CD8-positive, alpha-beta memory T cell (primary cell): ENCODE measurements at regions not wholly inside any gene's neighbourhood (a gene's known extent, or its start where the extent isn't known, plus 50 kb on each side); places are given as distances from the start of the nearest gene placed in this dataset.

Source experiments
- CTCF ChIA-PET: fragments of 350-600 bp; sonication (Branson Sonifier 250); formaldehyde crosslinking; loops from one replicate; lab custom pipeline; 2021; ENCODE audit warnings: antibody characterized with exemption; lab: Charles Lee
- POLR2A ChIA-PET: fragments of 350-600 bp; sonication (Branson Sonifier 250); formaldehyde crosslinking; loops from one replicate; lab custom pipeline; 2021; ENCODE audit warnings: antibody characterized with exemption; lab: Charles Lee
- DNase-seq, 5 donors: peaks; one replicate each; pipeline versions ENCODE4 v3.0.0 to v3.0.0-alpha.2; 2020 to 2022; ENCODE audit warnings: mixed read lengths in 1 of 5
- H3K27ac ChIP-seq: one replicate; pipeline ENCODE4 v1.7.0; 2013; ENCODE audit warnings: low read depth, mild to moderate bottlenecking, low read length, moderate library complexity
- H3K27me3 ChIP-seq: 2 replicates; pipeline ENCODE4 v1.7.0; 2013; ENCODE audit warnings: low read length, mild to moderate bottlenecking; ENCODE audit not compliant: insufficient read depth, poor library complexity, severe bottlenecking
- H3K36me3 ChIP-seq: 2 replicates; pipeline ENCODE4 v1.7.0; 2013; ENCODE audit warnings: mild to moderate bottlenecking, low read length, moderate library complexity; ENCODE audit not compliant: insufficient read depth
- H3K4me1 ChIP-seq: 2 replicates; pipeline ENCODE4 v1.7.0; 2013; ENCODE audit warnings: mild to moderate bottlenecking, low read length, moderate library complexity; ENCODE audit not compliant: insufficient read depth
- H3K4me3 ChIP-seq: 2 replicates; pipeline ENCODE4 v1.7.0; 2013; ENCODE audit warnings: mild to moderate bottlenecking, low read length
- H3K9me3 ChIP-seq: 2 replicates; pipeline ENCODE4 v1.7.0; 2013; ENCODE audit warnings: mild to moderate bottlenecking, low read length
- H3K27ac Mint-ChIP-seq, 8 donors: one replicate each; pipeline ENCODE4 v1.8.0; 2020 to 2021; ENCODE audit warnings: mixed read lengths in 8 of 8, mild to moderate bottlenecking in 6 of 8, inconsistent platforms in 3 of 8, moderate library complexity in 3 of 8
- H3K27me3 Mint-ChIP-seq, 2 donors: one replicate each; pipeline ENCODE4 v1.8.0; 2020 to 2021; ENCODE audit warnings: mixed read lengths in 2 of 2, mild to moderate bottlenecking in 1 of 2, moderate library complexity in 1 of 2
- H3K36me3 Mint-ChIP-seq, 3 donors: one replicate each; pipeline ENCODE4 v1.8.0; 2020 to 2021; ENCODE audit warnings: mixed read lengths in 3 of 3, inconsistent platforms in 1 of 3, mild to moderate bottlenecking in 1 of 3
- H3K4me1 Mint-ChIP-seq, 3 donors: one replicate each; pipeline ENCODE4 v1.8.0; 2020 to 2021; ENCODE audit warnings: mixed read lengths in 3 of 3, inconsistent platforms in 1 of 3, mild to moderate bottlenecking in 1 of 3
- H3K4me3 Mint-ChIP-seq, 7 donors: one replicate each; pipeline ENCODE4 v1.8.0; 2020 to 2021; ENCODE audit warnings: mixed read lengths in 7 of 7, mild to moderate bottlenecking in 6 of 7, moderate library complexity in 4 of 7, inconsistent platforms in 2 of 7
- H3K9me3 Mint-ChIP-seq, 5 donors: one replicate each; pipeline ENCODE4 v1.8.0; 2020 to 2022; ENCODE audit warnings: mixed read lengths in 5 of 5, mild to moderate bottlenecking in 3 of 5, moderate library complexity in 2 of 5, inconsistent platforms in 1 of 5

DNA sequence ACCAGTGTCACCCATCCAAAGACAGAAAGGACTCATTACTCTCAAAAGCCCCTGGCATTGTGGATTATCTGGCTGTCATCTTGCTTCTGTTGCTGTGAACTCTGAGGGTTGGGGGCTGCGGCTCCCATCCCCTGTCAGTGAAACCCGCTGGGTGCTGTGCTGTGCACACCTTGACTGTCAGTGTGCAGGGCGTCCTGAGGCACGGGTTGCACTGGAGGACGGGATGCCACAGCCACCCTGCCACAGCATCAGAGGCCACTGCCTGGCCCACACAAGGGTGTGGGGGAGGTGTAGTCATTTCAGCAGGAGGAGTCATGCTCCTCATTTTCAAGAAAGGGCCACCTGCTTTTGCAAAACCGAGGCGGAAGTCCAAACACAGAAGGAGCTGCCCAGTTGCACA lies 245.8 kb downstream of the GLRX3 start:
- H3K4me1 ChIP-seq, result no peaks in the 10 kb centered on the region
- Mint-ChIP-seq H3K9me3 (peaks cover 5 to 26% (median 10%) of the 10 kb centered on the region in 5 donors), H3K4me1 (no peaks in the 10 kb centered on the region), H3K4me3 (no peak overlapping the region), H3K27me3 (peaks cover 2 to 3% of the 10 kb centered on the region in 2 donors), H3K36me3 (no peaks in the 10 kb centered on the region), H3K27ac (no peak overlapping the region)
- no peaks in the 10 kb centered on the region for H3K36me3 ChIP-seq
- ChIA-PET CTCF (no interaction called here), POLR2A (no interaction called here)
- H3K27ac ChIP-seq, result no peak overlapping the region
- no peak overlapping the region for H3K4me3 ChIP-seq
- no peaks in the 10 kb centered on the region for H3K9me3 ChIP-seq
- no peak for DNase-seq
- no peaks in the 10 kb centered on the region for H3K27me3 ChIP-seq

DNA sequence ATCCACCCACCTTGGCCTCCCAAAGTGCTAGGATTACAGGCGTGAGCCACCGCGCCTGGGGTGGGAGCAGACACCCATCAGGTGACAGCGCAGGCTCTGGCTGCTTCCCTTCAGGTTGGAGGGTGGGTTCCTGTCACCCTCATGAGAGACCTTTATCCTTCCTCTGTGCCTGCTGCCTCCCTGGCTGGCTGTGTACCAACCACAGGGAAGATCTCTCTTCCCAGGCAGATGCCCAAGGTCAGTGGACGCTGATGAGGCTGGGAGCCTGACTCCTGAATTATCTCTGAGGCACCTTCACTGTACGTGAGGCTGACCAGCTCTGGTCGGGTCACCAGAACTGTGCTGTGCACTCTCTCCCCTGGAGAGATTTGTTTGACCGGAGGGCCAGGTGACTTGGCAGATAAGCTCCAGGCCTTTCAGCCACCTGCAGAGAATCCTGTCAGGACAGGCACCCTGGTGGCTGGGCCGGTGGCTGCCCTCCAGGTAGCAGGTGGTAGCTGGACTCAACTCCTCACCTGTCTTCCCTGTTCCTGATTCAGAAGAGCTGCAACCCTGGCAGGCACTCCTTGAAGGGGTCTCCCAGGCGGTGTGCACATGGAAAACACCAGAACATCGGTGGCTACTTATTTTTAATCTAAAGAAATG lies 251.9 kb downstream of the GLRX3 start:
- H3K27ac Mint-ChIP-seq, result no peak overlapping the region
- CTCF ChIA-PET, result no interaction called here
- H3K4me3 Mint-ChIP-seq, result no peak overlapping the region
- Histone ChIP-seq H3K4me3 (no peak overlapping the region), H3K9me3 (no peaks in the 10 kb centered on the region), H3K36me3 (no peaks in the 10 kb centered on the region), H3K27ac (no peak overlapping the region), H3K27me3 (no peaks in the 10 kb centered on the region), H3K4me1 (no peaks in the 10 kb centered on the region)
- POLR2A ChIA-PET, result no interaction called here
- no peak for DNase-seq
- peaks cover 15 to 29% (median 16%) of the 10 kb centered on the region in 5 donors for H3K9me3 Mint-ChIP-seq
- H3K4me1 Mint-ChIP-seq, result no peaks in the 10 kb centered on the region
- peaks cover 0 to 3% (median 0%) of the 10 kb centered on the region in 3 donors for H3K36me3 Mint-ChIP-seq
- H3K27me3 Mint-ChIP-seq, result peaks cover 0 to 14% of the 10 kb centered on the region in 2 donors

DNA sequence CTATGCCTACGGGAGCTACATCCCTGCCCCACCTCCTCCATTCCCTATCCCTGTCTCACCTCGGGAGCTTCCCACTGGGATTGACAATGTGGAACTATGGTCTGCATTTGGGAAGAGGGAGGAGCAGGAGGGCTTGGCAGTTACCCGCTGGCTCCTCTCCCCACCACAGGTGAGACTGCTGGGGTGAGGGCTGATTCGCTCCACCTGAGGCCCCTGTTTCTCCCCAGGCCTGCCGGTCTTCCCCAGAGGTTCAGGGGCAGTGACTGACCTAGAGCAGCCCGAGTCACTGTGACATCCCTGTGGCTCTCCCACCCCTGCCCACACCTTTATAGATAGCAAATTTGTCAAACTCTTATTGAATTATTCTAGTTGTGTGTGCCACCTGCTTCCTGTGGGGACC lies 252.6 kb downstream of the GLRX3 start:
- CTCF ChIA-PET, result no interaction called here
- no peaks in the 10 kb centered on the region for H3K4me1 ChIP-seq
- no peaks in the 10 kb centered on the region for H3K9me3 ChIP-seq
- peaks cover 0 to 3% (median 0%) of the 10 kb centered on the region in 3 donors for H3K36me3 Mint-ChIP-seq
- H3K27me3 ChIP-seq, result no peaks in the 10 kb centered on the region
- peaks cover 16 to 24% (median 18%) of the 10 kb centered on the region in 5 donors for H3K9me3 Mint-ChIP-seq
- H3K4me3 Mint-ChIP-seq, result no peak overlapping the region
- H3K27ac ChIP-seq, result no peak overlapping the region
- no peaks in the 10 kb centered on the region for H3K36me3 ChIP-seq
- H3K4me3 ChIP-seq, result no peak overlapping the region
- DNase-seq, result no peak
- H3K4me1 Mint-ChIP-seq, result no peaks in the 10 kb centered on the region
- no peak overlapping the region for H3K27ac Mint-ChIP-seq
- peaks cover 0 to 14% of the 10 kb centered on the region in 2 donors for H3K27me3 Mint-ChIP-seq
- POLR2A ChIA-PET, result no interaction called here

DNA sequence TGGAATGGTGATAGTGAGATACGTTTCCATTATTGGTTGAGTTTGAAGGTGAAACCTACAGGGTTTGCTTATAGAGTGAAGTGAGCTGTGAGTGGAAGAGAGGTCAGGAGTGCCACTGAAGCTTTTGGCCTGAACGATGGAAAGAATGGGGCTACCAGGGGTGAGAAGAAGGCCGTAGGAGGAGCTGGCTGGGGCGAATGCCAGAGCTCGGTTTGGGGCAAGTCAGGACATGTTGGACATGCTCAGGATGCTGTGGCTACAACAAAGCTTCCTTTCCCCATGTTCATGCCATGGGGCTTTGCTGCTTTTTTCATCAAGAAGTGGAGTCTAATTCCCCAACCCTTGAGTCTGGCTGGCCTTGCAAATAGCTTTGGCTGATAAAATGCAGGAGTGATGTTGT lies 253.7 kb downstream of the GLRX3 start:
- no peaks in the 10 kb centered on the region for H3K4me1 ChIP-seq
- ChIA-PET CTCF (no interaction called here), POLR2A (no interaction called here)
- Mint-ChIP-seq H3K4me1 (no peaks in the 10 kb centered on the region), H3K36me3 (peaks cover 0 to 3% (median 0%) of the 10 kb centered on the region in 3 donors), H3K9me3 (peaks cover 13 to 24% (median 17%) of the 10 kb centered on the region in 5 donors), H3K27ac (peak overlapping the region in 1 of 8 donors; percentile 18), H3K4me3 (no peak overlapping the region), H3K27me3 (peaks cover 0 to 12% of the 10 kb centered on the region in 2 donors)
- no peaks in the 10 kb centered on the region for H3K36me3 ChIP-seq
- H3K27ac ChIP-seq, result no peak overlapping the region
- H3K9me3 ChIP-seq, result no peaks in the 10 kb centered on the region
- no peaks in the 10 kb centered on the region for H3K27me3 ChIP-seq
- H3K4me3 ChIP-seq, result no peak overlapping the region
- no peak for DNase-seq

DNA sequence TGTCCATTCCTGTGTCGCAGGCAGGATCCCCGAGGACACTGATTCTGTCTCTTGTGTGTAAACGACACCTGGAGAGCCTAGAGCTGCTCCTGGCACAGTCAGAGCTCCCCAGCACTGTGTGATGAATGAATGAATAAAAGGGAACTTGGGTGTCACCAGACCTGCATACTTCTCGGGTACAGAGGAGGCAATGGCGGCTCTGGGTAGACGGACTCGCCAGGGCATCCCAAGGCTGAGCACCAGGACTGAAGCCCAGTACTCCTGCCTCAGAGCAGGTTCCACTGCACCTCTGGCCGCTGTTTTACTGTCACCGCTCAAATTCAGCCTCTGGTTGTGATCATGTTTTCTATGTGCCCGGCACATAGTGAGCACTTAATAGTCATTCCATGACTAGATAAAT lies 255.8 kb downstream of the GLRX3 start:
- Mint-ChIP-seq H3K4me3 (no peak overlapping the region), H3K27ac (no peak overlapping the region)

DNA sequence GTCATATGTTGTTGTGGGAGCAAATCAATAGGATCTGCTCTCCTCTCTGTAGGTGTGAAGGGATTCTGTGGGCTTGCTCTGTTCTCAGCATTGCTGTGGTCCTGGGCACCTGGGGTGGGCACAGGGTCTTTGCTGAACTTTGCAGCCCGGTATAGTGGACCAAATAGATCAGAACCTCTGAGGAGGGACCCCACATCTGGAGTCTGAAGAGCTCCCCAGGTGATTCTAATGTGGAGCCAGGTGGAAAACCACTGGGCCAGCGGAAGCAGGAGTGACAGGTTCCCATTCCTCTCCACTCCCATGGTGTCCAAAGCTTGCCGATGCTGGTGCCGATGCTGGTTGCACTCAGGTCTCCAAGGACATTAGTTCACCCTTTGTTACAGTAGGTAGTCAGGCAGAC lies 257.2 kb downstream of the GLRX3 start:
- ChIA-PET POLR2A (no interaction called here), CTCF (no interaction called here)
- Mint-ChIP-seq H3K27ac (no peak overlapping the region), H3K36me3 (no peaks in the 10 kb centered on the region), H3K4me1 (no peaks in the 10 kb centered on the region), H3K4me3 (no peak overlapping the region), H3K9me3 (peaks cover 10 to 32% (median 24%) of the 10 kb centered on the region in 5 donors), H3K27me3 (peaks cover 0 to 12% of the 10 kb centered on the region in 2 donors)
- DNase-seq, result no peak
- Histone ChIP-seq H3K4me3 (no peak overlapping the region), H3K36me3 (no peaks in the 10 kb centered on the region), H3K4me1 (no peaks in the 10 kb centered on the region), H3K27me3 (no peaks in the 10 kb centered on the region), H3K27ac (no peak overlapping the region), H3K9me3 (no peaks in the 10 kb centered on the region)

More for the DNA sequence above, 255.8 kb downstream of the GLRX3 start:
- Mint-ChIP-seq H3K36me3 (peaks cover 0 to 3% (median 0%) of the 10 kb centered on the region in 3 donors), H3K27me3 (peaks cover 0 to 12% of the 10 kb centered on the region in 2 donors), H3K9me3 (peaks cover 13 to 29% (median 25%) of the 10 kb centered on the region in 5 donors), H3K4me1 (no peaks in the 10 kb centered on the region)
- CTCF ChIA-PET, result no interaction called here
- Histone ChIP-seq H3K36me3 (no peaks in the 10 kb centered on the region), H3K9me3 (no peaks in the 10 kb centered on the region), H3K4me3 (no peak overlapping the region), H3K27me3 (no peaks in the 10 kb centered on the region), H3K4me1 (no peaks in the 10 kb centered on the region), H3K27ac (no peak overlapping the region)
- POLR2A ChIA-PET, result no interaction called here
- DNase-seq, result no peak

DNA sequence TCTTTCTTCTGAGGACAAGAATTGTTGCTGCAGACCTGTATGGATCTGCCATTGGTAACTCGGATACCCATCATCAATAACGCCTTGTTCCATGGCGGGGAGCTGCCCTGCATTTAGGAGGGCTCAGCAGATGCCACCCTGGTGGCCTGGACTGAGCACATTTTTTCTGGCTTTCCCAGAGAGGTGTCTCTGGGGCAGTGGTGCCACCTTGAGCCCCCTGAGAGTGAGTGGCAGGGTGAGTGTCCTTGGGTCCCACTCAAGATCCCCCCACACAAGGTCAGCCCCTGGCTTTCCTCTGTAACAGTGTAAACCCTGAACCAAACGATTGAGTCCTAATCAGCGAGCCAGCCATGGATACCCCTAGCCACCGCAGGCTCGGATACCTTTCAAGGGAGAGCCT lies 258.6 kb downstream of the GLRX3 start:
- H3K4me3 ChIP-seq, result no peak overlapping the region
- Mint-ChIP-seq H3K36me3 (no peaks in the 10 kb centered on the region), H3K4me3 (no peak overlapping the region), H3K27me3 (peaks cover 0 to 11% of the 10 kb centered on the region in 2 donors), H3K4me1 (no peaks in the 10 kb centered on the region), H3K9me3 (peaks cover 10 to 29% (median 22%) of the 10 kb centered on the region in 5 donors), H3K27ac (no peak overlapping the region)
- no peaks in the 10 kb centered on the region for H3K9me3 ChIP-seq
- H3K27me3 ChIP-seq, result no peaks in the 10 kb centered on the region
- CTCF ChIA-PET, result no interaction called here
- no peaks in the 10 kb centered on the region for H3K36me3 ChIP-seq
- no peak for DNase-seq
- H3K27ac ChIP-seq, result no peak overlapping the region
- POLR2A ChIA-PET, result no interaction called here
- no peaks in the 10 kb centered on the region for H3K4me1 ChIP-seq

DNA sequence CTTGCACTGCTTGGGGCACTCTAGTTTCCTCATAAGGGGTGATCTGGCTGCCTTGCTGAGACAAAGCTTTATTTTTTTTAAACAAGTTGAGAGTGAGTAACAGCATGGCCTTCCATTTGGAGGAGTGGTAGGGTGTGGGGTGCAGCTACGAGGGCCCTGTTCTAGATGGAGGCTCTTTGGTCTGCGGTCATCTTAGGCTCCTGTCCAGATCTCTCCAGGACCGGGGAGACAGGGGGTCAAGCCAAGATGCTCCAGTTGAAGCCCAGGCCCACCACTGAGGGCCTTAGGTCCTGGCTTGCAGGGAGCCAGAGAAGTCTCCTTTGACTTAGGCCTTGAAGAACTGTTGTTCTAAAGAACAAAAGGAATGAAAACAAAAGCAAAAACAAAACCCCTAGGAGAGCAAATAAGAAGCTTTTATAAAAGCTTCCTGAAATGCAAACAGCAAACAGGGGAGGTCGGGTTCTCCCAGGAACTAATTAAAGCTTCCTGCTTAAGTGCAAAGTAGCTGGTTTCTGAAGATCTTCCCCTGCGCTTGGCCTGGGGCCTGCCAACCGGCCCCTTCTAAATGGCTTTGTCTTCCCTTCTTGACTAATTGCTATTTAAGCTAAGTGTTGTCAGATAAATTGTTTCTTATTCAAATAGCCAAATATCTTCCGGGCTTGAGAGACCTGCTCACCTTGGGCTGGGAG lies 259.2 kb downstream of the GLRX3 start:
- H3K27ac Mint-ChIP-seq, result no peak overlapping the region

More for the DNA sequence above, 259.2 kb downstream of the GLRX3 start:
- Mint-ChIP-seq H3K4me3 (no peak overlapping the region), H3K4me1 (no peaks in the 10 kb centered on the region), H3K36me3 (no peaks in the 10 kb centered on the region), H3K27me3 (peaks cover 0 to 11% of the 10 kb centered on the region in 2 donors), H3K9me3 (peaks cover 9 to 28% (median 22%) of the 10 kb centered on the region in 5 donors)
- ChIA-PET POLR2A (no interaction called here), CTCF (no interaction called here)
- H3K9me3 ChIP-seq, result no peaks in the 10 kb centered on the region
- H3K36me3 ChIP-seq, result no peaks in the 10 kb centered on the region
- H3K27me3 ChIP-seq, result no peaks in the 10 kb centered on the region
- DNase-seq, result no peak
- H3K27ac ChIP-seq, result no peak overlapping the region
- H3K4me1 ChIP-seq, result no peaks in the 10 kb centered on the region
- no peak overlapping the region for H3K4me3 ChIP-seq
